WTC11 (cell line): ENCODE measurements at regions not wholly inside any gene's neighbourhood (a gene's known extent, or its start where the extent isn't known, plus 50 kb on each side); places are given as distances from the start of the nearest gene placed in this dataset.

Source experiments
- ESRRA ChIP-seq: sonication (generic); formaldehyde crosslinking; IDR thresholded peaks from 2 replicates; pipeline ENCODE4 v1.8.1; 2022; ENCODE audit warnings: mild to moderate bottlenecking, missing genetic modification reagents, borderline replicate concordance
- GABPB1 ChIP-seq: sonication (generic); formaldehyde crosslinking; IDR thresholded peaks from 2 replicates; pipeline ENCODE4 v1.8.1; 2023; ENCODE audit warnings: mild to moderate bottlenecking, missing genetic modification reagents
- MYBL2 ChIP-seq: sonication (generic); formaldehyde crosslinking; IDR thresholded peaks from 2 replicates; pipeline ENCODE4 v1.8.1; 2023; ENCODE audit warnings: mild to moderate bottlenecking, moderate library complexity, missing genetic modification reagents
- NFE2L1 ChIP-seq: sonication (generic); formaldehyde crosslinking; IDR thresholded peaks from 2 replicates; pipeline ENCODE4 v1.8.1; 2023; ENCODE audit warnings: missing genetic modification reagents
- TEAD1 ChIP-seq: sonication (generic); formaldehyde crosslinking; IDR thresholded peaks from 2 replicates; pipeline ENCODE4 v1.8.0; 2022; ENCODE audit warnings: mild to moderate bottlenecking, missing genetic modification reagents
- ZNF423 ChIP-seq: fragments of 250-450 bp; sonication (Bioruptor Pico); IDR thresholded peaks from 2 replicates; pipeline ENCODE4 v2.1.2; 2022; ENCODE audit warnings: mild to moderate bottlenecking, moderate library complexity
- TF ChIP-seq, protein P1 (sequence below): fragments of 200-600 bp; IDR thresholded peaks from 2 replicates; pipeline ENCODE4 v1.8.0; 2022; ENCODE audit warnings: antibody characterized with exemption
- TF ChIP-seq, protein P2 (sequence below): sonication (generic); formaldehyde crosslinking; IDR thresholded peaks from 2 replicates; pipeline ENCODE4 v1.8.1; 2023; ENCODE audit warnings: mild to moderate bottlenecking, missing genetic modification reagents, moderate library complexity
- TF ChIP-seq, protein P3 (sequence below): sonication (generic); formaldehyde crosslinking; IDR thresholded peaks from 2 replicates; pipeline ENCODE4 v1.8.0; 2022; ENCODE audit warnings: mild to moderate bottlenecking, missing genetic modification reagents
- TF ChIP-seq, protein P4 (sequence below): sonication (generic); formaldehyde crosslinking; IDR thresholded peaks from 2 replicates; pipeline ENCODE4 v1.8.1; 2023; ENCODE audit warnings: mild to moderate bottlenecking, moderate library complexity, missing genetic modification reagents
- TF ChIP-seq, protein P5 (sequence below): sonication (generic); formaldehyde crosslinking; IDR thresholded peaks from 2 replicates; pipeline ENCODE4 v1.8.0; 2022; ENCODE audit warnings: mild to moderate bottlenecking, missing genetic modification reagents
- TF ChIP-seq, protein P6 (sequence below): sonication (generic); formaldehyde crosslinking; IDR thresholded peaks from 2 replicates; pipeline ENCODE4 v1.8.1; 2022; ENCODE audit warnings: low read depth, mild to moderate bottlenecking, moderate library complexity, missing genetic modification reagents, borderline replicate concordance
- TF ChIP-seq, protein P7 (sequence below): sonication (generic); formaldehyde crosslinking; IDR thresholded peaks from 2 replicates; pipeline ENCODE4 v1.8.0; 2023; ENCODE audit warnings: mild to moderate bottlenecking, missing genetic modification reagents

DNA sequence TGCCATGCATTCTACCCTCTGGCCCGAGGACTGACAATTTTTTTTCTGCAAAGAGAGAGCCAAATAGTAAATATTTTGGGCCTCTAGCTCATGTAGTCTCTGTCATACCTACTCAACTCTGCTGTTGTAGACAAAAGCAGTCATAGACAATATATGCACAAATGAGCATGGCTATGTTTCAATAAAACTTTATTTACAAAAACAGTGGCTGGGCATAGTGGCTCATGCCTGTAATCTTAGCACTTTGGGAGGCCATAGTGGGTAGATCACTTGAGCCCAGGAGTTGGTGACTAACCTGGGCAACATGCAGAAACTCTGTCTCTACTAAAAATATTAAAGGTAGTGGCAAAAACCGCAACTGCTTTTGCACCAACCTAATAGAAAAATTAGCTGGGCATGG, 153.7 kb upstream of the BTG1 start:
- TF ChIP-seq, protein P1, sequence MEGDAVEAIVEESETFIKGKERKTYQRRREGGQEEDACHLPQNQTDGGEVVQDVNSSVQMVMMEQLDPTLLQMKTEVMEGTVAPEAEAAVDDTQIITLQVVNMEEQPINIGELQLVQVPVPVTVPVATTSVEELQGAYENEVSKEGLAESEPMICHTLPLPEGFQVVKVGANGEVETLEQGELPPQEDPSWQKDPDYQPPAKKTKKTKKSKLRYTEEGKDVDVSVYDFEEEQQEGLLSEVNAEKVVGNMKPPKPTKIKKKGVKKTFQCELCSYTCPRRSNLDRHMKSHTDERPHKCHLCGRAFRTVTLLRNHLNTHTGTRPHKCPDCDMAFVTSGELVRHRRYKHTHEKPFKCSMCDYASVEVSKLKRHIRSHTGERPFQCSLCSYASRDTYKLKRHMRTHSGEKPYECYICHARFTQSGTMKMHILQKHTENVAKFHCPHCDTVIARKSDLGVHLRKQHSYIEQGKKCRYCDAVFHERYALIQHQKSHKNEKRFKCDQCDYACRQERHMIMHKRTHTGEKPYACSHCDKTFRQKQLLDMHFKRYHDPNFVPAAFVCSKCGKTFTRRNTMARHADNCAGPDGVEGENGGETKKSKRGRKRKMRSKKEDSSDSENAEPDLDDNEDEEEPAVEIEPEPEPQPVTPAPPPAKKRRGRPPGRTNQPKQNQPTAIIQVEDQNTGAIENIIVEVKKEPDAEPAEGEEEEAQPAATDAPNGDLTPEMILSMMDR: no peak
- TF ChIP-seq TEAD1 (CRISPR knock-in tag): no peak
- no peak for TF ChIP-seq MYBL2 (CRISPR knock-in tag)
- TF ChIP-seq, protein P2, sequence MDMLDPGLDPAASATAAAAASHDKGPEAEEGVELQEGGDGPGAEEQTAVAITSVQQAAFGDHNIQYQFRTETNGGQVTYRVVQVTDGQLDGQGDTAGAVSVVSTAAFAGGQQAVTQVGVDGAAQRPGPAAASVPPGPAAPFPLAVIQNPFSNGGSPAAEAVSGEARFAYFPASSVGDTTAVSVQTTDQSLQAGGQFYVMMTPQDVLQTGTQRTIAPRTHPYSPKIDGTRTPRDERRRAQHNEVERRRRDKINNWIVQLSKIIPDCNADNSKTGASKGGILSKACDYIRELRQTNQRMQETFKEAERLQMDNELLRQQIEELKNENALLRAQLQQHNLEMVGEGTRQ (CRISPR knock-in tag): no peak
- no peak for TF ChIP-seq NFE2L1 (CRISPR knock-in tag)
- TF ChIP-seq, protein P3, sequence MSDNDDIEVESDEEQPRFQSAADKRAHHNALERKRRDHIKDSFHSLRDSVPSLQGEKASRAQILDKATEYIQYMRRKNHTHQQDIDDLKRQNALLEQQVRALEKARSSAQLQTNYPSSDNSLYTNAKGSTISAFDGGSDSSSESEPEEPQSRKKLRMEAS (CRISPR knock-in tag): no peak
- TF ChIP-seq ESRRA (CRISPR knock-in tag): no peak
- TF ChIP-seq, protein P4, sequence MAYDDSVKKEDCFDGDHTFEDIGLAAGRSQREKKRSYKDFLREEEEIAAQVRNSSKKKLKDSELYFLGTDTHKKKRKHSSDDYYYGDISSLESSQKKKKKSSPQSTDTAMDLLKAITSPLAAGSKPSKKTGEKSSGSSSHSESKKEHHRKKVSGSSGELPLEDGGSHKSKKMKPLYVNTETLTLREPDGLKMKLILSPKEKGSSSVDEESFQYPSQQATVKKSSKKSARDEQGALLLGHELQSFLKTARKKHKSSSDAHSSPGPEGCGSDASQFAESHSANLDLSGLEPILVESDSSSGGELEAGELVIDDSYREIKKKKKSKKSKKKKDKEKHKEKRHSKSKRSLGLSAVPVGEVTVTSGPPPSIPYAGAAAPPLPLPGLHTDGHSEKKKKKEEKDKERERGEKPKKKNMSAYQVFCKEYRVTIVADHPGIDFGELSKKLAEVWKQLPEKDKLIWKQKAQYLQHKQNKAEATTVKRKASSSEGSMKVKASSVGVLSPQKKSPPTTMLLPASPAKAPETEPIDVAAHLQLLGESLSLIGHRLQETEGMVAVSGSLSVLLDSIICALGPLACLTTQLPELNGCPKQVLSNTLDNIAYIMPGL (CRISPR knock-in tag): no peak
- TF ChIP-seq, protein P5, sequence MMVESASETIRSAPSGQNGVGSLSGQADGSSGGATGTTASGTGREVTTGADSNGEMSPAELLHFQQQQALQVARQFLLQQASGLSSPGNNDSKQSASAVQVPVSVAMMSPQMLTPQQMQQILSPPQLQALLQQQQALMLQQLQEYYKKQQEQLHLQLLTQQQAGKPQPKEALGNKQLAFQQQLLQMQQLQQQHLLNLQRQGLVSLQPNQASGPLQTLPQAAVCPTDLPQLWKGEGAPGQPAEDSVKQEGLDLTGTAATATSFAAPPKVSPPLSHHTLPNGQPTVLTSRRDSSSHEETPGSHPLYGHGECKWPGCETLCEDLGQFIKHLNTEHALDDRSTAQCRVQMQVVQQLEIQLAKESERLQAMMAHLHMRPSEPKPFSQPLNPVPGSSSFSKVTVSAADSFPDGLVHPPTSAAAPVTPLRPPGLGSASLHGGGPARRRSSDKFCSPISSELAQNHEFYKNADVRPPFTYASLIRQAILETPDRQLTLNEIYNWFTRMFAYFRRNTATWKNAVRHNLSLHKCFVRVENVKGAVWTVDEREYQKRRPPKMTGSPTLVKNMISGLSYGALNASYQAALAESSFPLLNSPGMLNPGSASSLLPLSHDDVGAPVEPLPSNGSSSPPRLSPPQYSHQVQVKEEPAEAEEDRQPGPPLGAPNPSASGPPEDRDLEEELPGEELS (CRISPR knock-in tag): no peak
- TF ChIP-seq ZNF423: no peak
- no peak for TF ChIP-seq GABPB1 (CRISPR knock-in tag)
- TF ChIP-seq, protein P6, sequence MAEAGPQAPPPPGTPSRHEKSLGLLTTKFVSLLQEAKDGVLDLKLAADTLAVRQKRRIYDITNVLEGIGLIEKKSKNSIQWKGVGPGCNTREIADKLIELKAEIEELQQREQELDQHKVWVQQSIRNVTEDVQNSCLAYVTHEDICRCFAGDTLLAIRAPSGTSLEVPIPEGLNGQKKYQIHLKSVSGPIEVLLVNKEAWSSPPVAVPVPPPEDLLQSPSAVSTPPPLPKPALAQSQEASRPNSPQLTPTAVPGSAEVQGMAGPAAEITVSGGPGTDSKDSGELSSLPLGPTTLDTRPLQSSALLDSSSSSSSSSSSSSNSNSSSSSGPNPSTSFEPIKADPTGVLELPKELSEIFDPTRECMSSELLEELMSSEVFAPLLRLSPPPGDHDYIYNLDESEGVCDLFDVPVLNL (CRISPR knock-in tag): no peak
- TF ChIP-seq, protein P7, sequence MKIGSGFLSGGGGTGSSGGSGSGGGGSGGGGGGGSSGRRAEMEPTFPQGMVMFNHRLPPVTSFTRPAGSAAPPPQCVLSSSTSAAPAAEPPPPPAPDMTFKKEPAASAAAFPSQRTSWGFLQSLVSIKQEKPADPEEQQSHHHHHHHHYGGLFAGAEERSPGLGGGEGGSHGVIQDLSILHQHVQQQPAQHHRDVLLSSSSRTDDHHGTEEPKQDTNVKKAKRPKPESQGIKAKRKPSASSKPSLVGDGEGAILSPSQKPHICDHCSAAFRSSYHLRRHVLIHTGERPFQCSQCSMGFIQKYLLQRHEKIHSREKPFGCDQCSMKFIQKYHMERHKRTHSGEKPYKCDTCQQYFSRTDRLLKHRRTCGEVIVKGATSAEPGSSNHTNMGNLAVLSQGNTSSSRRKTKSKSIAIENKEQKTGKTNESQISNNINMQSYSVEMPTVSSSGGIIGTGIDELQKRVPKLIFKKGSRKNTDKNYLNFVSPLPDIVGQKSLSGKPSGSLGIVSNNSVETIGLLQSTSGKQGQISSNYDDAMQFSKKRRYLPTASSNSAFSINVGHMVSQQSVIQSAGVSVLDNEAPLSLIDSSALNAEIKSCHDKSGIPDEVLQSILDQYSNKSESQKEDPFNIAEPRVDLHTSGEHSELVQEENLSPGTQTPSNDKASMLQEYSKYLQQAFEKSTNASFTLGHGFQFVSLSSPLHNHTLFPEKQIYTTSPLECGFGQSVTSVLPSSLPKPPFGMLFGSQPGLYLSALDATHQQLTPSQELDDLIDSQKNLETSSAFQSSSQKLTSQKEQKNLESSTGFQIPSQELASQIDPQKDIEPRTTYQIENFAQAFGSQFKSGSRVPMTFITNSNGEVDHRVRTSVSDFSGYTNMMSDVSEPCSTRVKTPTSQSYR: no peak
